ENCODE measurements at regions not wholly inside any gene's neighbourhood (a gene's known extent, or its start where the extent isn't known, plus 50 kb on each side); places are given as distances from the start of the nearest gene placed in this dataset.

GRCh38 chr18:52077251-52077983 lies 262.6 kb upstream of the DCC start:
- Histone ChIP-seq H3K27me3 (no peaks in the 10 kb centered on the region), H3K4me1 (ENCODE audit: low read depth) (no peaks in the 10 kb centered on the region), H3K9me3 (ENCODE audit: low read depth) (no peaks in the 10 kb centered on the region), H3K27ac (no peak overlapping the region), H3K36me3 (no peaks in the 10 kb centered on the region), H3K4me3 (no peak overlapping the region)
- DNase-seq (ENCODE audit: low read depth in 1 of 2, low spot score in 1 of 2) = no peak
- TF ChIP-seq, protein P1, sequence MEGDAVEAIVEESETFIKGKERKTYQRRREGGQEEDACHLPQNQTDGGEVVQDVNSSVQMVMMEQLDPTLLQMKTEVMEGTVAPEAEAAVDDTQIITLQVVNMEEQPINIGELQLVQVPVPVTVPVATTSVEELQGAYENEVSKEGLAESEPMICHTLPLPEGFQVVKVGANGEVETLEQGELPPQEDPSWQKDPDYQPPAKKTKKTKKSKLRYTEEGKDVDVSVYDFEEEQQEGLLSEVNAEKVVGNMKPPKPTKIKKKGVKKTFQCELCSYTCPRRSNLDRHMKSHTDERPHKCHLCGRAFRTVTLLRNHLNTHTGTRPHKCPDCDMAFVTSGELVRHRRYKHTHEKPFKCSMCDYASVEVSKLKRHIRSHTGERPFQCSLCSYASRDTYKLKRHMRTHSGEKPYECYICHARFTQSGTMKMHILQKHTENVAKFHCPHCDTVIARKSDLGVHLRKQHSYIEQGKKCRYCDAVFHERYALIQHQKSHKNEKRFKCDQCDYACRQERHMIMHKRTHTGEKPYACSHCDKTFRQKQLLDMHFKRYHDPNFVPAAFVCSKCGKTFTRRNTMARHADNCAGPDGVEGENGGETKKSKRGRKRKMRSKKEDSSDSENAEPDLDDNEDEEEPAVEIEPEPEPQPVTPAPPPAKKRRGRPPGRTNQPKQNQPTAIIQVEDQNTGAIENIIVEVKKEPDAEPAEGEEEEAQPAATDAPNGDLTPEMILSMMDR (IDR thresholded peaks at IDR 0.05; ENCODE audit: low read depth, low read length) = no peak

GRCh38 chr18:52082246-52082645 lies 257.8 kb upstream of the DCC start:
- Histone ChIP-seq H3K9me3 (ENCODE audit: low read depth) (no peaks in the 10 kb centered on the region), H3K36me3 (no peaks in the 10 kb centered on the region), H3K27ac (no peak overlapping the region), H3K27me3 (no peaks in the 10 kb centered on the region), H3K4me3 (no peak overlapping the region), H3K4me1 (ENCODE audit: low read depth) (no peaks in the 10 kb centered on the region)
- TF ChIP-seq, protein P1 (IDR thresholded peaks at IDR 0.05; ENCODE audit: low read depth, low read length) = no peak
- DNase-seq (ENCODE audit: low read depth in 1 of 2, low spot score in 1 of 2) = no peak

DNA sequence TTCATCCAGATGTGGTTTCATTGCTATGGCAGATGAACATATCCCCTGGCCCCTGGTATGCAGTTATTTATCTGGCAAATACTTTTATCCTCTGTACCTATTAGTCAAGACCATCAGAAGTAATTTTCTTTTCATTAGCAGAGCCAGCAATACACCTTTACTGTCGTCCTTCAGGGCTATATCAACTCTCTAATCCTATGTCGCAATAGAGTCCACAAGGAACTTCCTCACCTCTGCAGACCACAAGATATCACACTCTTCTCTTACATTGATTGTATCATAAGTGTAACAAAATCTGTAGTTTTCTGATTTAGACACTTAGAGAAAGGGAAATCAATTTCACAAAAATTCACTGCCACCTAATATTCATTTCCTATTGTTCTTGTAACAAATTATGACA lies 252.9 kb upstream of the DCC start:
- Histone ChIP-seq H3K4me1 (ENCODE audit: low read depth) (no peaks in the 10 kb centered on the region), H3K4me3 (no peak overlapping the region), H3K27ac (no peak overlapping the region), H3K9me3 (ENCODE audit: low read depth) (no peaks in the 10 kb centered on the region), H3K27me3 (no peaks in the 10 kb centered on the region), H3K36me3 (no peaks in the 10 kb centered on the region)
- TF ChIP-seq, protein P1 (IDR thresholded peaks at IDR 0.05; ENCODE audit: low read depth, low read length) = no peak
- no peak for DNase-seq (ENCODE audit: low read depth in 1 of 2, low spot score in 1 of 2)

DNA sequence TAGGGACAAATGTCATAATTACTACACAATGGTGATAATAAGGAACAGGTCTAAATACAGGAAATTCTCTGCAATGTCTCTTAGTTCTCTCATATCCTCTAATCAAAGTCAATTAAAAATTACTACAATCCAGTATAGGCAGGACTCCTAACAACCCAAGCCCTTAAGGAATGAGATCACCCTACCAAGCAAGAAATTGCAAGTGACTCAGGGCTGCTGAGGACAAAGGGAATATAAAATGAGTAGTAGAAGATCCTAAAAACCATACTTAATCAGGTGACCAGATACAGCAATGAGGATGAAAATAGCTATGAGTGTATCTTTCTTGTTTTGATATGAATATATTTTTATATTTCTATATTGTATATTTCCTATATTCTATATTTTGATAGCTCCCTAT lies 250.0 kb upstream of the DCC start:
- H3K36me3 ChIP-seq = no peaks in the 10 kb centered on the region

GRCh38 chr18:52093171-52093570 lies 246.8 kb upstream of the DCC start:
- Histone ChIP-seq H3K4me3 (no peak overlapping the region), H3K9me3 (ENCODE audit: low read depth) (no peaks in the 10 kb centered on the region), H3K27ac (no peak overlapping the region), H3K4me1 (ENCODE audit: low read depth) (no peaks in the 10 kb centered on the region), H3K27me3 (no peaks in the 10 kb centered on the region), H3K36me3 (no peaks in the 10 kb centered on the region)
- DNase-seq (ENCODE audit: low read depth in 1 of 2, low spot score in 1 of 2) = no peak
- TF ChIP-seq, protein P1 (IDR thresholded peaks at IDR 0.05; ENCODE audit: low read depth, low read length) = no peak

More for the DNA sequence above, 250.0 kb upstream of the DCC start:
- TF ChIP-seq, protein P1 (IDR thresholded peaks at IDR 0.05; ENCODE audit: low read depth, low read length) = no peak
- no peak for DNase-seq (ENCODE audit: low read depth in 1 of 2, low spot score in 1 of 2)
- H3K9me3 ChIP-seq (ENCODE audit: low read depth) = no peaks in the 10 kb centered on the region
- H3K27ac ChIP-seq = no peak overlapping the region
- H3K27me3 ChIP-seq = no peaks in the 10 kb centered on the region
- H3K4me1 ChIP-seq (ENCODE audit: low read depth) = no peaks in the 10 kb centered on the region
- H3K4me3 ChIP-seq = no peak overlapping the region
